ENCODE measurements at regions not wholly inside any gene's neighbourhood (a gene's known extent, or its start where the extent isn't known, plus 50 kb on each side); places are given as distances from the start of the nearest gene placed in this dataset.

DNA sequence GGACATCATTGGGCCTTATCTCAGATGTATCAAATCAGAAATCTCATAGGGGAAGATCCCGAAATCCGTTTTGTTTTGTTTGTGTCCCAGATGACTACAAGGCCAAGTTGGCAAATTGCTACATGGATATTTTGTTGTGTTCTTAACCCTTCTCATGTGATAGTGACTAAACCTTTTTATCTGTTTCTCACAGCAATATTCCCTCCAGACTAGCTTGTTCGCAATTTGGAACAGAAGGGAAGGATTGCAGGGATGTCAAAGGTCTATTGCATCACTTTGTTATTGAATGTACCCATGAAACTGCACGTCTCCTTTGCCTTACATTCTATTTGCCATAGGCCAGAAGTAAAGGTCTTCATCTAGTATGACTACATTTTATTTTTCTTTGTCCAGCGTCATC lies 453.9 kb downstream of the NFIB start:
- Histone ChIP-seq H3K9ac (ENCODE audit: low read depth in 1 of 3, low read length in 3 of 3) (no peak overlapping the region), H3K36me3 (ENCODE audit: control insufficient read depth in 3 of 3, insufficient read depth in 3 of 3, low read length in 3 of 3) (no peaks in the 10 kb centered on the region), H3K9me3 (ENCODE audit: control insufficient read depth in 3 of 3, low read length in 3 of 3) (no peaks in the 10 kb centered on the region), H3K4me3 (ENCODE audit: low read length in 3 of 3) (no peak overlapping the region), H3K27ac (ENCODE audit: low read depth, low read length) (peak overlapping the region; percentile 52), H3K4me1 (ENCODE audit: control insufficient read depth in 3 of 3, insufficient read depth in 3 of 3, low read length in 3 of 3) (peaks cover 4 to 10% (median 6%) of the 10 kb centered on the region in 3 donors), H3K27me3 (ENCODE audit: control insufficient read depth in 3 of 3, insufficient read depth in 3 of 3, low read length in 3 of 3) (no peaks in the 10 kb centered on the region)

DNA sequence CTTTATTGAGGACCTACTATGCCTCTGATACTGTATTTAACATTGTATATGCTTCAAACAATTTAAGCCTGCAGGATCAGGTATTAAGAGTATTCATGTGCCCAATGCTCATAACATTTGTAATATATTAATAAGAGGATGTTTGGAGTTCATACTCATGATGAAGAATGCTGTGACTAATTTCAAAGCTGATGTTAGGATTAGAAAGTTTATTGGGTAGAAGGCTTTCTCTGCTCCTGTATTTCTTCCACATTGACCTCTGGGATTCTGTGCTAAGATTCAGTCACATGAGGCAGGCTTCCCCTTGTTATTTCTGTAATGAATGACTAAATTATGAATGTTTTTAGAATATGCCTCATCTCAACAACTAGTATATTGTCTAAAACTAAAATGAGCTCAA lies 456.4 kb downstream of the NFIB start:
- H3K27me3 ChIP-seq (ENCODE audit: control insufficient read depth in 3 of 3, insufficient read depth in 3 of 3, low read length in 3 of 3): no peaks in the 10 kb centered on the region
- peaks cover 0 to 3% (median 2%) of the 10 kb centered on the region in 3 donors for H3K4me1 ChIP-seq (ENCODE audit: control insufficient read depth in 3 of 3, insufficient read depth in 3 of 3, low read length in 3 of 3)
- no peaks in the 10 kb centered on the region for H3K36me3 ChIP-seq (ENCODE audit: control insufficient read depth in 3 of 3, insufficient read depth in 3 of 3, low read length in 3 of 3)
- H3K4me3 ChIP-seq (ENCODE audit: low read length in 3 of 3): no peak overlapping the region
- H3K27ac ChIP-seq (ENCODE audit: low read depth, low read length): no peak overlapping the region
- no peaks in the 10 kb centered on the region for H3K9me3 ChIP-seq (ENCODE audit: control insufficient read depth in 3 of 3, low read length in 3 of 3)
- no peak overlapping the region for H3K9ac ChIP-seq (ENCODE audit: low read depth in 1 of 3, low read length in 3 of 3)

DNA sequence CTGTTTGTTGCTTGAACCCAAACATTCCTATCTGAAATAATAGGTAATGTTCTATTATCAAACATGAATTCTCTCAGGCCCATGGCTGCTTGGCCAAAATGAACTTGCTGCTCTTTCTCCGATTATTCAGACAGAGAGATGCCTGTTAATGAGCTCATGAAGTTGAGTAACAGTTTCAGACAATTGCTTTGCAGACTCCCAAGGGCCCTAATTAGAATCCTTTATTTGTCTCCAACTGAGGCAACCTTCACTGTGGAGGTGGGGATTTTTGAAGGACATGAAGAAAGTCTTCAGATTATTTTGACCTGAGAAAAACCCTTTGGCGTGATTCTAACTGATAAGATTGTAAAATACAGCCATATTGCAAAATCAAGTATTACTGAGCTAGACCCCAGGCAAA lies 466.7 kb downstream of the NFIB start:
- H3K27ac ChIP-seq (ENCODE audit: low read depth, low read length): no peak overlapping the region
- no peak overlapping the region for H3K9ac ChIP-seq (ENCODE audit: low read depth in 1 of 3, low read length in 3 of 3)
- H3K9me3 ChIP-seq (ENCODE audit: control insufficient read depth in 3 of 3, low read length in 3 of 3): no peaks in the 10 kb centered on the region
- H3K36me3 ChIP-seq (ENCODE audit: control insufficient read depth in 3 of 3, insufficient read depth in 3 of 3, low read length in 3 of 3): no peaks in the 10 kb centered on the region
- H3K27me3 ChIP-seq (ENCODE audit: control insufficient read depth in 3 of 3, insufficient read depth in 3 of 3, low read length in 3 of 3): no peaks in the 10 kb centered on the region
- H3K4me3 ChIP-seq (ENCODE audit: low read length in 3 of 3): no peak overlapping the region
- peaks cover 0 to 2% (median 2%) of the 10 kb centered on the region in 3 donors for H3K4me1 ChIP-seq (ENCODE audit: control insufficient read depth in 3 of 3, insufficient read depth in 3 of 3, low read length in 3 of 3)

DNA sequence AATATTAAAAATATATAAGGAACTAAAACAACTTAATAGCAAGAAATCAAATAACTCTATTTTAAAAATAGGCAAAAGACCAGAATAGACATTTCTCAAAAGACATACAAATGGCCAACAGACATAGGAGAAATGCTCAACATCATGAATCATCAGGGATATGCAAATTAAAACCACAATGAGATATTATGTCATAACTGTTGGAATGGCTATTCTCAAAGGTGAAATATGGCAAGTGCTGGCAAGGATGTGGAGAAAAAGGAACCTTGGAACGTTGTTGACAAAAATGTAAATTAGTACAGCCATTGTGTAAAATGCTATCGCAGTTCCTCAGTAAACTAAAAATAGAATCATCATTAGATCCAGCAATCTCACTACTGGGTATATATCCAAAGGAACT lies 468.5 kb downstream of the NFIB start:
- Histone ChIP-seq H3K9ac (ENCODE audit: low read depth in 1 of 3, low read length in 3 of 3) (no peak overlapping the region), H3K9me3 (ENCODE audit: control insufficient read depth in 3 of 3, low read length in 3 of 3) (no peaks in the 10 kb centered on the region), H3K27ac (ENCODE audit: low read depth, low read length) (no peak overlapping the region), H3K36me3 (ENCODE audit: control insufficient read depth in 3 of 3, insufficient read depth in 3 of 3, low read length in 3 of 3) (no peaks in the 10 kb centered on the region), H3K4me1 (ENCODE audit: control insufficient read depth in 3 of 3, insufficient read depth in 3 of 3, low read length in 3 of 3) (peaks cover 5 to 14% (median 8%) of the 10 kb centered on the region in 3 donors), H3K27me3 (ENCODE audit: control insufficient read depth in 3 of 3, insufficient read depth in 3 of 3, low read length in 3 of 3) (no peaks in the 10 kb centered on the region), H3K4me3 (ENCODE audit: low read length in 3 of 3) (no peak overlapping the region)

DNA sequence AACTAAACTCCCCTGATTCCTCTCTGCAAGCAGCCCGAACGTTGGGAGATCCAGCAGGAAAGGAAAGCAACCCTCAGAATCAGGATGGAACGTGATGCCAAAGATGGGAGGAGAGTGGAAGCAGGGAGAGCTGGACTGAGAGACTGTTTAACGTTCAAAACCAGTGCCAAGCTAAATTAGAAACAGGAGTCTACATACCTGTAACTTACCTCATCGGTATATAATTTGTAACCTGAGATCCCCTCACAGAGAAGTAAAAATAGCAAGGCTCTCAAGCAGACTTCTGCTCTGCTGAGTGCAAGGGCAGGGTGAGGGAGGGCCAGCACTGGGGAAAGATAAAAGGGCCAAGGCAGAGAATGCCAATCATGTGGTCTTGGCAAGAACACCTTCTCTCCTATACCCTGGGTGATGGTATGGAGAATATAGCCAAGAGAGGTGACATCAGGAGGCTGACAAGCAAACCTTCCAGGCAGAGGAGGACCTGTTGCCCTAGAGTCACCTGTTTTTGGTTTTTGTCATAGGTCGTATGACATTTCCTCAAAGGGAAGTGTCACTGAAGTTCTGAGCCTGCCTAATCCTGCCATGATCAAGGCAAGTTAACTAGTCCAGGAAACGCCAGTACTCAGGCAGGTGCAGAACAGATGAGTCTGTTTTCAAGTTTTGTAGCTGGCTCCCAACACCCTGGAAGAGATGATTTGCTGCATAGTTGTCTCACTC lies 472.0 kb downstream of the NFIB start:
- peaks cover 5 to 14% (median 8%) of the 10 kb centered on the region in 3 donors for H3K4me1 ChIP-seq (ENCODE audit: control insufficient read depth in 3 of 3, insufficient read depth in 3 of 3, low read length in 3 of 3)
- H3K4me3 ChIP-seq (ENCODE audit: low read length in 3 of 3): peak overlapping the region; percentile 28 to 48 (median 46)
- no peaks in the 10 kb centered on the region for H3K36me3 ChIP-seq (ENCODE audit: control insufficient read depth in 3 of 3, insufficient read depth in 3 of 3, low read length in 3 of 3)
- H3K9me3 ChIP-seq (ENCODE audit: control insufficient read depth in 3 of 3, low read length in 3 of 3): no peaks in the 10 kb centered on the region
- peak overlapping the region; percentile 86 for H3K27ac ChIP-seq (ENCODE audit: low read depth, low read length)
- peak overlapping the region; percentile 7 to 50 (median 35) for H3K9ac ChIP-seq (ENCODE audit: low read depth in 1 of 3, low read length in 3 of 3)
- no peaks in the 10 kb centered on the region for H3K27me3 ChIP-seq (ENCODE audit: control insufficient read depth in 3 of 3, insufficient read depth in 3 of 3, low read length in 3 of 3)

DNA sequence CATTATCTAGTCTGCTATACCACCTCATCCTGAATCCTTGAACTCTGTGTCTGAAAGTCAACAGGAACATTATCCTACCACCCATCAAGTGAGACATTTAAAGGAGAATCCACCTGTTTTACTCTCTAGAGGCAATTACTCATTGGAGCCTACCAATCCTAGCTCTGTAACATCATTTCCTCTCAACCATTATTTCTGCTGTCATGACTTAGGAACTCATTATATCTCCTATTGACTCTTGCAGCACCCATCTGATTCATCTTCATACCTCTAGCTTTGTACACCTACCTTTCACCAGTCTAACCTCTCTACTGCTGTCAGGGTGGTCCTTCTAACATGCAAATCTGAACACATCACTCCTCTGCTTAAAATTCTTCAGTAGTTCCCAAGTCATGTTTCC lies 481.5 kb downstream of the NFIB start:
- H3K27ac ChIP-seq (ENCODE audit: low read depth, low read length): no peak overlapping the region
- H3K36me3 ChIP-seq (ENCODE audit: control insufficient read depth in 3 of 3, insufficient read depth in 3 of 3, low read length in 3 of 3): no peaks in the 10 kb centered on the region
- H3K9ac ChIP-seq (ENCODE audit: low read depth in 1 of 3, low read length in 3 of 3): no peak overlapping the region
- H3K9me3 ChIP-seq (ENCODE audit: control insufficient read depth in 3 of 3, low read length in 3 of 3): peaks cover 0 to 4% (median 0%) of the 10 kb centered on the region in 3 donors
- no peaks in the 10 kb centered on the region for H3K27me3 ChIP-seq (ENCODE audit: control insufficient read depth in 3 of 3, insufficient read depth in 3 of 3, low read length in 3 of 3)
- H3K4me3 ChIP-seq (ENCODE audit: low read length in 3 of 3): no peak overlapping the region
- no peaks in the 10 kb centered on the region for H3K4me1 ChIP-seq (ENCODE audit: control insufficient read depth in 3 of 3, insufficient read depth in 3 of 3, low read length in 3 of 3)

DNA sequence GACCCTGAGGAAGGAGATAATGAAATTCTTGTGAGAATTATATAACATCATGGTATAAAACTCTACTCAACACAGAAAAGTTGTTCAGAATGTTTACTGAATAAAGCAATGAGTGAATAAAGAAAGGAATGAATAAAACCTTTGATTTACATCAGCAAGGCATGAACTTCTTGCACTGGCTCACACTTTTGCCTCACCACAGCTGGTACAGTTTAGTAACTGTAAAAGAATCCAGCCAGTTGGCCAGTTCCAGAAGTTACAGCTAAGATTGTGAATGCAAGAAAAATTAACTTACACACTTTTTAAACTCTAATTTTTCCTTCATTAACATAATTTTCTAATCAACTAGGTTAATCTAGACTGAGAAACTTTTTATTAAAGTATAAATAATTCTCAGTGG lies 490.9 kb downstream of the NFIB start:
- no peak overlapping the region for H3K27ac ChIP-seq (ENCODE audit: low read depth, low read length)
- no peaks in the 10 kb centered on the region for H3K27me3 ChIP-seq (ENCODE audit: control insufficient read depth in 3 of 3, insufficient read depth in 3 of 3, low read length in 3 of 3)
- no peaks in the 10 kb centered on the region for H3K36me3 ChIP-seq (ENCODE audit: control insufficient read depth in 3 of 3, insufficient read depth in 3 of 3, low read length in 3 of 3)
- no peak overlapping the region for H3K9ac ChIP-seq (ENCODE audit: low read depth in 1 of 3, low read length in 3 of 3)
- no peaks in the 10 kb centered on the region for H3K4me1 ChIP-seq (ENCODE audit: control insufficient read depth in 3 of 3, insufficient read depth in 3 of 3, low read length in 3 of 3)
- H3K4me3 ChIP-seq (ENCODE audit: low read length in 3 of 3): no peak overlapping the region
- no peaks in the 10 kb centered on the region for H3K9me3 ChIP-seq (ENCODE audit: control insufficient read depth in 3 of 3, low read length in 3 of 3)

DNA sequence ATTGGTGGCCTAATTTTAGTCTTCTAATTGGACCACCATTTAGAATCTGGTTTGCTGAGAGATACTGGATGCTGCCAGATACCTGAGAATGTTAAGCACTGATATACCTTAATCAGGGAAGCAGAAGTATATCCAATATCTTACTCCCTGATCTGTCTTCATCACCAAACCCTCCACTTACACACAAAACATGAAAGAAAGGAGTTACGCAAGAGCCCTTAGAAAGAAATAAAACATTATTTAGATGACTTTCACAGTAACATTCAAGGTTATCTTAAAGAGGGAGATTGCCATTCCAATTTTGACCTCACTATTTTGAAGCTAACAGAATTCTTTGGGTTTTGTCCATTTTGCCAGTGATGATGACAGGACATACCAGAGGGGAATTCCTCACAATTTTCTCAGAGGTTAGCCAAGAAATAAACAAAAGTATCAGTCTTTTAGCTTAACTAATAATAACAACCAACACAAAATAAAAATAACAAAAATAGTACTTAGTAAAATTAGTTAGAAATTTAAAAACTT lies 496.1 kb downstream of the NFIB start:
- Histone ChIP-seq H3K27ac (ENCODE audit: low read depth, low read length) (no peak overlapping the region), H3K36me3 (ENCODE audit: control insufficient read depth in 3 of 3, insufficient read depth in 3 of 3, low read length in 3 of 3) (no peaks in the 10 kb centered on the region)

DNA sequence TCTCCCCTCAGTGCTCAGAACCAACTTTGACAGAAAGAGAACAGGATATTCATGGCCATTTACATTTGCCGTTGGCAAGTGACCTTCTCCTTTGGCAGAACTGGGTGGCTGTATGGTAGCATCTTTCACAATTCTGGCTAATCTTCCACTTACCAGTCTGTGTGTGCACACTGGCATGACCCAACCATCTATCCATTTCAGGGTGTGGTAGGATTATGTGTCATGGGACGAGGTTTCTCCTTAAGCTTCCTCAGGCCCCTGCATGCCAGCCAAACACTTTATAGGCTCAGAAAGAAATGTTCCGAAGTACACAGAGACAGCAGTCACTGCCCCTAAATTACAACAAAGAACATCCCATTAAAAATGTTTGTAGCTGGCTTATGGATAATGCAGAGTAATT lies 497.1 kb downstream of the NFIB start:
- peaks cover 3 to 8% (median 6%) of the 10 kb centered on the region in 3 donors for H3K4me1 ChIP-seq (ENCODE audit: control insufficient read depth in 3 of 3, insufficient read depth in 3 of 3, low read length in 3 of 3)
- H3K4me3 ChIP-seq (ENCODE audit: low read length in 3 of 3): peak overlapping the region in 1 of 3 donors; percentile 9
- H3K9ac ChIP-seq (ENCODE audit: low read depth in 1 of 3, low read length in 3 of 3): peak overlapping the region in 1 of 3 donors; percentile 8
- no peaks in the 10 kb centered on the region for H3K9me3 ChIP-seq (ENCODE audit: control insufficient read depth in 3 of 3, low read length in 3 of 3)
- H3K27me3 ChIP-seq (ENCODE audit: control insufficient read depth in 3 of 3, insufficient read depth in 3 of 3, low read length in 3 of 3): no peaks in the 10 kb centered on the region
- H3K27ac ChIP-seq (ENCODE audit: low read depth, low read length): peak overlapping the region; percentile 48
- no peaks in the 10 kb centered on the region for H3K36me3 ChIP-seq (ENCODE audit: control insufficient read depth in 3 of 3, insufficient read depth in 3 of 3, low read length in 3 of 3)

More for the DNA sequence above, 496.1 kb downstream of the NFIB start:
- H3K9me3 ChIP-seq (ENCODE audit: control insufficient read depth in 3 of 3, low read length in 3 of 3): no peaks in the 10 kb centered on the region
- H3K4me3 ChIP-seq (ENCODE audit: low read length in 3 of 3): no peak overlapping the region
- H3K9ac ChIP-seq (ENCODE audit: low read depth in 1 of 3, low read length in 3 of 3): no peak overlapping the region
- peaks cover 3 to 8% (median 6%) of the 10 kb centered on the region in 3 donors for H3K4me1 ChIP-seq (ENCODE audit: control insufficient read depth in 3 of 3, insufficient read depth in 3 of 3, low read length in 3 of 3)
- H3K27me3 ChIP-seq (ENCODE audit: control insufficient read depth in 3 of 3, insufficient read depth in 3 of 3, low read length in 3 of 3): no peaks in the 10 kb centered on the region

DNA sequence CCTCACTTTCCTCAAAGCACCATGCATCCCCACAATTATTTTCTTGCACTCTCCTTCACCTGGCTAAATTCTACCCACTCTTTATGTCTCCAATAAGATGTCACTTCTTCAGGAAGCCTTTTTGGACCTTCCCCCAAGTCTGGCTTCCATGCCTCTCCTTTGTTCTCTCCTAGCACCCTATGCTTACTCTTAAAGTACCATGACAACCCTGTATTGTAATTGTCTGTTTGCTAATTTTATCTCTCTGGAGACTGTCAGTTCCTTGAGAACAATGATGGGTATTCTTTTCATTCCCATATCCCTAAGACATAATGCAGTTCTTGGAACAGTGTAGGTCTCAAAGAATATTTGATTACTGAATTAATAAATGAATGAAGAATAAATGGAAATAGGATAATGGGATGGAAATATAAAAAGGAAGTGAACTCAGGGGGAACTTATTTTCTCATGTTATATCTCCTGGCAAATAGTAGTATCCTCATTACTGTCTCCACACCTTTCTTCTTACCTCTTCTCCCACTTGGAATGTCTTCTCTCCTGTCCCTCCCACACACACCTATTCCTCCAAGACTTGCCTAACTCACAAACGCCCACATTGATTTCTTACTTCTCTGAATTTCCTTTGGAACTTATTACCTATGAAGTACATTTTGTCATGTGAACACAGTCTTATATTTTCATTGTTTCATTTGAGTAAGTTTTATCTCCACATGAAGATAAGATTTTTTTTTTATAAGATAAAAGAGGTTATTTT lies 499.1 kb downstream of the NFIB start:
- no peak overlapping the region for H3K4me3 ChIP-seq (ENCODE audit: low read length in 3 of 3)
- H3K9me3 ChIP-seq (ENCODE audit: control insufficient read depth in 3 of 3, low read length in 3 of 3): no peaks in the 10 kb centered on the region
- H3K27ac ChIP-seq (ENCODE audit: low read depth, low read length): no peak overlapping the region
- no peak overlapping the region for H3K9ac ChIP-seq (ENCODE audit: low read depth in 1 of 3, low read length in 3 of 3)
- peaks cover 3 to 14% (median 6%) of the 10 kb centered on the region in 3 donors for H3K4me1 ChIP-seq (ENCODE audit: control insufficient read depth in 3 of 3, insufficient read depth in 3 of 3, low read length in 3 of 3)
- H3K27me3 ChIP-seq (ENCODE audit: control insufficient read depth in 3 of 3, insufficient read depth in 3 of 3, low read length in 3 of 3): no peaks in the 10 kb centered on the region
- no peaks in the 10 kb centered on the region for H3K36me3 ChIP-seq (ENCODE audit: control insufficient read depth in 3 of 3, insufficient read depth in 3 of 3, low read length in 3 of 3)

All from skeletal muscle tissue (tissue), 3 donors.